ENCODE measurements at regions not wholly inside any gene's neighbourhood (a gene's known extent, or its start where the extent isn't known, plus 50 kb on each side); places are given as distances from the start of the nearest gene placed in this dataset.
A peak's percentile ranks its signal among the peaks of the same experiment; 100 is the strongest.
"Not testable (repeated sequence)": the region's sequence is repeated elsewhere in the genome, so short reads cannot be mapped to it uniquely, and the experiment has no call there.

DNA sequence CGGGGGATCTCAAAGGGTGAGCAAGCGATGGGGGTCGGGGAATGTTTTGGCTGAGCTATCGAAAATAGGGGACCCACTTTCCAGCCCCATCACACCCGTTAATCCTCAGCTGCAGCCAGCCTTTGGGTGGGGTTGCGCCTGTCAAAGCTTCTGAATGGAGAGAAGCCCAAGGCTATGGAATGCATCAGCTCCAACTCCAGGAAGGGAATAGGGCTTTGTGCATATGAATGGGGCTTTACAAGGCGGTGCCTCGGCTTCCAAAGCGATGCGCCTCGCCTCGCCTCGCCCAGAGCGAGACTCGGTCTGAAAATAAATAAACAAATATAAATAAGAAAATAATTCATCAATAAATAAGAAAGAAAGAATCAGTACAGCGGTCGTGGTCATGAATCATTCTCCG lies 751.4 kb upstream of the DEFB115 start:
- FAIRE-seq, result no peak
- DNase-seq (ENCODE audit: insufficient read length, low spot score), result no peak

DNA sequence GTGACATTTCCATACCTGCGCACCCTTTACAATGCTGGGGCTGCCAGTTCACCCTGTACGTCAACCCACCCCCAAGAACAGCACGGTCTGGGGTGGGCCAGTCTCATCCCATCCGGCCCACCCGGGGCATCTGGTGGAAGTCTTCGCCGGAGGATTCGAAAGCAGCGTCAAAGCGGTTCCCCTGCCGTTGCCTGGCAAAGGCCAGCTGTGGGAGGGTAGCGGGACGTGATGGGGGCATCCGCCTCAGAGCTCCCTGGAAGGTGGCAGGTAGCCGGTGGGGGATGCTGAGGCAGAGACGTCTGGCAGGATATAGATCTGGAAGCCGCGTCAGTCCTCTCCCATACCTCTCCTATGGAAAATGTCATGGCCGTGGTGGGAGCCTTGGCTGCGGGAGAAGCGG lies 749.1 kb upstream of the DEFB115 start:
- FAIRE-seq; DNase-seq (ENCODE audit: insufficient read length, low spot score): not testable (repeated sequence)

DNA sequence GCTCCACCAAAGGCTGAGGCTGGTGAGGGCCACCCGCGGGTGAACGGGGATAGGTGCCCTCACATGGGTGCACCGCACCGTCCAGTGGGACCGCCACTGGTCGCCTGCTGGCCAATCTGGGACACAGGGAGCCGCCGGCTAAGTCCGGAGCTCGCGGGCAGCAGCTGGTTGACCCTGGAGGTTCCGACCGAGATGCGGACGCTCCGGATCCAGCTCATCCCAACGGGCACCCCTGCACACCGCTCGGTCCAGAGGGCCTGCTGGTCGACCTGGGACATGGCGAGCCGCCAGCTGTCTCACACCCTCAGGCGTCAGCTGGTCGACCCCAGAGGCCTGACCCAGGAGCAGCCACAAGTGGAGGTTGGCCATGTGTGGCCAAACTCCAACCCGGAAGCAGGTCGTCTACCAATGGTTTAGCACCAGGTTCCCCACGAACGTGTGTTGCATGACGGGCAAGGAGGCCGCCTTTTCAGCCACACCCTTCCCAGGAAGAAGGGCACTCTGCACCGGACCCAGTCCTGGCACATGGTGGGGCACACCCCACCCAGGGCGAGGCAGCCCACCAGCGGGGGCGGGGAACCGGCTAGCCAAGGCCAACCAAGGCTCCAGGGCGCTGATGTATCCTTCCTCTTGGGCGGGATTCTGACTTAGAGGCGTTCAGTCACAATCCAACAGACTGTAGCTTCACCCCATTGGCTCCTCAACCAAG lies 746.0 kb upstream of the DEFB115 start:
- DNase-seq (ENCODE audit: insufficient read length, low spot score), result no peak
- FAIRE-seq, result no peak

- no peak for DNase-seq (ENCODE audit: insufficient read length, low spot score)
- FAIRE-seq, result no peak
Observed at GRCh38 chr20:30513050-30513628, 744.3 kb upstream of the DEFB115 start.

GRCh38 chr20:30515915-30516314 lies 741.5 kb upstream of the DEFB115 start:
- DNase-seq (ENCODE audit: insufficient read length, low spot score); FAIRE-seq: not testable (repeated sequence)

DNA sequence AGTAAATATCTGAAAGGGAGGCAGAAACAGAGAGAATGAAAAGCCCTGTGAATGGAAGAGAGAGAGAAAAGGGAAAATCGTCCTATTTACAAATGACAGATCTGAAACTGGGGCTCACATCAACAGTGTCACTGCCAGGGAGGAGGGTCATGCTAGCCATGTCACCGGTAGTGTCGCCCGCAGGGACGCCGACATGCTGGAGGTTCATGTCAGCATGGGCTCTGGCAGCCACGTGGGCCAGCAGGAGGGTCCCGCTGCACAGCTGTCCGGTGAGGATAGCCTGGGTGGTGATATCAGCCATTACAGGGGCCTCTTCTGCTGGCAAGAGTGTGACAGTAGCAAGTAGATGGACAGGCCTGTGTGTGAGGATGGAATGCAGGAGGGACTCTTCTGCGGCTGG lies 738.6 kb upstream of the DEFB115 start:
- DNase-seq (ENCODE audit: insufficient read length, low spot score); FAIRE-seq: not testable (repeated sequence)

- not testable (repeated sequence) for FAIRE-seq; DNase-seq (ENCODE audit: insufficient read length, low spot score)
Observed at GRCh38 chr20:30521686-30522415, 735.6 kb upstream of the DEFB115 start.

DNA sequence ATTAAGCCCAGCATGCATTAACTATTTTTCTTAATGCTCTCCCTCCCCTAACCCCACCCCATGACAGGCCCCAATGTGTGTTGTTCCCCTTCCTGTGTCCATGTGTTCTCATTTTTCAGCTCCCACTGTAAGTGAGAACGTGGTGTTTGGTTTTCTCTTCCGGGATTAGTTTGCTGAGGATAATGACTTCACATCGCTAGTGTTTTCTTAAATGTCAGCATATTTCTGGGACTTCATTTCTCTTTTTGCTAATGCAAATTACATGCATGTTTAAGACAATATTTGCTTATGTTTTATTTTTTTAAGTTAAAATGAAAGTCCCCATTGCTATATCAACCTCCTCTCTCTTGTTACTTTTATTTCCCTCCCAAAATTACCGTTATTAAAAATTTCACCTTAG lies 733.3 kb upstream of the DEFB115 start:
- FAIRE-seq; DNase-seq (ENCODE audit: insufficient read length, low spot score): not testable (repeated sequence)

DNA sequence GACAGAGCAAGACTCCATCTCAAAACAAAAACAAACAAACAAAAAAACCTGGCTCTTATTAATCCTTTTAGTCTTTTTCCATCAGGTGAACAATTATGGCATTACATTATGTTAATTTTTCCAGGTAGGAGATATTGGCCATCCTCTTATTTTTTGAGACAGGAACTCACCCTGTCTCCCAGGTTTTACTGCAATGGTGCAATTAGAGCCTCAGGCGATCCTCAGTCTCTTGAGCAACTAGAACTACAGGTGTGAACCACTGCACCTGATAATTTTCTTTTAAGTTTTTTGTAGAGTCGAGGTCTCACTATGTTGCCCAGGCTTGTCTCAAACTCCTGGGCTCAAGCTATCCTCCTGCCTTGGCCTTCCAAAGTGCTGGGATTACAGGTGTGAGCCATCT lies 732.7 kb upstream of the DEFB115 start:
- FAIRE-seq; DNase-seq (ENCODE audit: insufficient read length, low spot score): not testable (repeated sequence)

DNA sequence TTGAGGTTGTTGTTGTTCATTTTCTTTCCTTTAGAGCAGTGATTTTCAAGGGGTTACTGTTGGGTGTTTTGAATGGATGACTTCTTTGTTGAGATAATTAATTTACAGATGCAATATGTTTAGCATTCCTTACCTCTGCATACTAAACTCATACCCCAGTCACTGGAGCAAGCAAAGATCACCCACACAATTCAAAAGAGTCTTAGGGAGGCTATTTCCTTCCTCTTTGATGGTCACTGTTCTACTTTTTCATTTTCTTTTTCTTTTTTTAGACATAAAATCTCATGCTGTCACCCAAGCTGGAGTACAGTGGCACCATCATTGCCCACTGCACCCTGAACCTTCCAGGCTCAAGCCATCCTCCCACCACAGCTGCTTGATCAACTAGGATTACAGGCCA lies 723.8 kb upstream of the DEFB115 start:
- not testable (repeated sequence) for DNase-seq (ENCODE audit: insufficient read length, low spot score); FAIRE-seq

DNA sequence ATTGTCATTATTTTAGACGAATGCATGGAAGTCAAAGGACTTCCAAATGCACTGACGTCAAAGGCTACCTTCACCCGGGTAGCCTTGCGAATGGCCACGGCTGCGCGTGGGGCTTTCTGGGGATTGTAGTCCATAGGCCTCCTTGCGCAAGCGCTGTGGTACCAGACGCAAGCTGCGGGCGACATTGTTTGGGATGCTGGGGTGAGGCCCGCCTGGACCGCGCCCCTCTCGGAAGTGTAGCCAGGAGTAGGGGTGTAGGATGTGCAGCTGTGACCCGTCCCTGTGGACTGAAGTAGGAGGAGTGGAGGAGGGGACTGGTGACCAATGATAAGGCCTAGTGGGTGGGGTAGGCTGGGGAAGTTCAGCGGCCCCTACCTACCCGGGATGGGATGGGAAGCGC lies 720.0 kb upstream of the DEFB115 start:
- not testable (repeated sequence) for DNase-seq (ENCODE audit: insufficient read length, low spot score); FAIRE-seq

- not testable (repeated sequence) for FAIRE-seq
Observed at GRCh38 chr20:30540330-30541069, 717.0 kb upstream of the DEFB115 start.

GRCh38 chr20:30551236-30551635 lies 706.2 kb upstream of the DEFB115 start:
- FAIRE-seq; DNase-seq (ENCODE audit: insufficient read length, low spot score): not testable (repeated sequence)

More at GRCh38 chr20:30540330-30541069, 717.0 kb upstream of the DEFB115 start:
- not testable (repeated sequence) for DNase-seq (ENCODE audit: insufficient read length, low spot score)

GRCh38 chr20:30556797-30557196 lies 700.7 kb upstream of the DEFB115 start:
- DNase-seq (ENCODE audit: insufficient read length, low spot score); FAIRE-seq: not testable (repeated sequence)

- not testable (repeated sequence) for DNase-seq (ENCODE audit: insufficient read length, low spot score); FAIRE-seq
Observed at GRCh38 chr20:30565086-30565485, 692.4 kb upstream of the DEFB115 start.

GRCh38 chr20:30569867-30570266 lies 687.6 kb upstream of the DEFB115 start:
- not testable (repeated sequence) for FAIRE-seq; DNase-seq (ENCODE audit: insufficient read length, low spot score)

DNA sequence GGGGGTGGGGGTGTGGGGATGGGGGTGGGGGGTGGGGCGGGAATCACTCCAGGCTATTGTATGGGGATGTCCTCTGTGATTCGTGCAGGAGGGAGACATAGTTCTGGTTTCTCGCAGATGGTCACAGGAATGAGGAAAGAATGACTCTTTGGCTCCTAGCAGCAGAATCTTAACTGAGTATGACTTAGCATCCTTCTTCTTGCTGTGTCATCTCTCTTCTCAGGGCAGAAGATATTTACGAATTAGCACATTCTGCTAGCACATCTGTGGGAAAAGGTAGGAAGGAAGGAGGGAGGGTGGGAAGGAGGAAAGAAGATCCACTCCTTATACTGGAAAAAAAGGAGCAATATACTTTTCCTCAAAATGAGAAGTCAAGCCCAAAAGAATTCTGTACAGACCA lies 686.8 kb upstream of the DEFB115 start:
- DNase-seq (ENCODE audit: insufficient read length, low spot score); FAIRE-seq: not testable (repeated sequence)

DNA sequence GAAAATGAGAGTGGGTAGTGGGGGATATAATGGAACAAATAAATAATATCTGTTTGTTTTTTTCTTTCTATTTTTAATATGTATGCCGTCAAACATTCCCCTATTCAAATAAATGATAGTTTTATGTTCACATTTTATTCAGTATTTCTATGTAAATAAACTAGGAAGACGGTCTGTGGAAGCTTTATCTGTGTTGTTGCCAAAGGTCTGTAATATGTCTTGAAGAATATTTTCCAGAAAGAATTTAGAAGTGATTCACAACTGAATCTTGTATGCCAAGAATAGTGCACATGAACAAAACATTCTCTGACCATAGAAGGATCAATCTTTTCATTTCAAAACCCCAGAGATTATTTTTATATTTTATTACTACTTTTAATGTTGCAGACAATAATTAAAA lies 683.1 kb upstream of the DEFB115 start:
- not testable (repeated sequence) for FAIRE-seq; DNase-seq (ENCODE audit: insufficient read length, low spot score)

DNA sequence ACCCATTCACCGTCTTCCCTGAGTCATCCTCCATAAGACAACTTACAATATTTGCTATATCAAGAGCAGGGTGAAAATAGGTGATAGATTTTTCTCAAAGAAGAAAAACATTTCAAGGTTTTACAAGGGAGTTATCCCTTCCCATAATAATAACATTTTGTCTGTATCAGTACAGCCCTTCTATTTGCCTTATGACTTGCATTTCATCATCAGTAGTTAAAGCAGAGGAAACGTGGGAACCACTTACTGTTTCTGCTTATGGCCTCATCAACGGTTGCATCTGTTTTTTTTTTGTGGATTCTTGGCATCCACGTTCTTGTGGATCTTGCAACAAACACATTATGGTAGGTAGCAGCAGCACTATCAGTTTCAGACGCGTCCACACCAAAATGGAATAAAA lies 678.4 kb upstream of the DEFB115 start:
- DNase-seq (ENCODE audit: insufficient read length, low spot score); FAIRE-seq: not testable (repeated sequence)

GRCh38 chr20:30579824-30580438 lies 677.5 kb upstream of the DEFB115 start:
- DNase-seq (ENCODE audit: insufficient read length, low spot score), result peak; percentile 12
- FAIRE-seq, result not testable (repeated sequence)
